Stimulated activated CD8-positive, alpha-beta memory T cell treated with anti-CD3 and anti-CD28 coated beads, Interleukin-12 subunit alpha, Interleukin-12 subunit beta, amount 100 ng/mL, for 24 hours (primary cell): ENCODE measurements at regions not wholly inside any gene's neighbourhood (a gene's known extent, or its start where the extent isn't known, plus 50 kb on each side); places are given as distances from the start of the nearest gene placed in this dataset.
"Not testable (repeated sequence)": the region's sequence is repeated elsewhere in the genome, so short reads cannot be mapped to it uniquely, and the experiment has no call there.

Experiments
- DNase-seq: peaks from one replicate; pipeline ENCODE4 v3.0.0-alpha.2; 2020; ENCODE audit errors: extremely low read depth

GRCh38 chr6:150683320-150683719 is 83.6 kb downstream of the PLEKHG1 start:
- DNase-seq = no peak

GRCh38 chr6:150684161-150684560 is 84.5 kb downstream of the PLEKHG1 start:
- no peak for DNase-seq

- no peak for DNase-seq
Measured at GRCh38 chr6:150684714-150685459, 85.2 kb downstream of the PLEKHG1 start.

GRCh38 chr6:150685860-150686259 is 86.2 kb downstream of the PLEKHG1 start:
- DNase-seq = no peak

- no peak for DNase-seq
Measured at GRCh38 chr6:150686566-150686965, 86.9 kb downstream of the PLEKHG1 start.

GRCh38 chr6:150687508-150687907 is 87.8 kb downstream of the PLEKHG1 start:
- DNase-seq = no peak

- DNase-seq = no peak
Measured at GRCh38 chr6:150689900-150690590, 90.4 kb downstream of the PLEKHG1 start.

- DNase-seq = no peak
Measured at GRCh38 chr6:150690681-150691080, 91.0 kb downstream of the PLEKHG1 start.

GRCh38 chr6:150691463-150691862 is 91.8 kb downstream of the PLEKHG1 start:
- no peak for DNase-seq

GRCh38 chr6:150692604-150693003 is 92.9 kb downstream of the PLEKHG1 start:
- no peak for DNase-seq

- no peak for DNase-seq
Measured at GRCh38 chr6:150694889-150695288, 95.2 kb downstream of the PLEKHG1 start.

GRCh38 chr6:150695652-150696051 is 96.0 kb downstream of the PLEKHG1 start:
- no peak for DNase-seq

GRCh38 chr6:150696190-150696589 is 96.5 kb downstream of the PLEKHG1 start:
- no peak for DNase-seq

GRCh38 chr6:150696918-150697317 is 97.2 kb downstream of the PLEKHG1 start:
- DNase-seq = not testable (repeated sequence)

GRCh38 chr6:150697515-150697914 is 97.8 kb downstream of the PLEKHG1 start:
- no peak for DNase-seq

- DNase-seq = no peak
Measured at GRCh38 chr6:150698391-150698790, 98.7 kb downstream of the PLEKHG1 start.

GRCh38 chr6:150702675-150703074 is 103.0 kb downstream of the PLEKHG1 start:
- no peak for DNase-seq

- no peak for DNase-seq
Measured at GRCh38 chr6:150704447-150705192, 104.9 kb downstream of the PLEKHG1 start.

GRCh38 chr6:150705392-150705791 is 105.7 kb downstream of the PLEKHG1 start:
- DNase-seq = no peak

- no peak for DNase-seq
Measured at GRCh38 chr6:150710236-150710635, 110.6 kb downstream of the PLEKHG1 start.

- DNase-seq = no peak
Measured at GRCh38 chr6:150711061-150711460, 111.4 kb downstream of the PLEKHG1 start.
